Neural progenitor cell (in vitro differentiated cells): ENCODE measurements at regions not wholly inside any gene's neighbourhood (a gene's known extent, or its start where the extent isn't known, plus 50 kb on each side); places are given as distances from the start of the nearest gene placed in this dataset.

Experiments used
- DNase-seq: peaks from one replicate; pipeline ENCODE4 v3.0.0-alpha.2; 2016; ENCODE audit warnings: low spot score
- H2AFZ ChIP-seq: fragments of 200-600 bp; sonication (generic); replicated peaks from 2 replicates; pipeline ENCODE4 v1.6.1; 2016; ENCODE audit warnings: antibody characterized with exemption
- H3F3A ChIP-seq: fragments of 200-600 bp; sonication (generic); 2 replicates; pipeline ENCODE4 v1.6.1; 2016; ENCODE audit warnings: antibody characterized with exemption, low read depth
- H3K27ac ChIP-seq: fragments of 200-600 bp; sonication (generic); 2 replicates; pipeline ENCODE4 v1.5.1; 2016; ENCODE audit warnings: mild to moderate bottlenecking
- H3K27me3 ChIP-seq: fragments of 200-600 bp; sonication (generic); 2 replicates; pipeline ENCODE4 v1.6.1; 2016; ENCODE audit warnings: mild to moderate bottlenecking, moderate library complexity
- H3K36me3 ChIP-seq: fragments of 200-600 bp; sonication (generic); 2 replicates; pipeline ENCODE4 v1.5.1; 2016
- H3K4me1 ChIP-seq: fragments of 200-600 bp; sonication (generic); 2 replicates; pipeline ENCODE4 v1.6.1; 2016; ENCODE audit warnings: mixed run types
- H3K4me2 ChIP-seq: fragments of 200-600 bp; sonication (generic); 2 replicates; pipeline ENCODE4 v1.6.1; 2016
- H3K4me3 ChIP-seq: fragments of 200-600 bp; sonication (generic); 2 replicates; pipeline ENCODE4 v1.5.1; 2016
- H3K79me2 ChIP-seq: fragments of 200-600 bp; sonication (generic); 2 replicates; pipeline ENCODE4 v1.6.1; 2016; ENCODE audit warnings: low read depth
- H3K9ac ChIP-seq: fragments of 200-600 bp; sonication (generic); 2 replicates; pipeline ENCODE4 v1.6.1; 2016
- H3K9me3 ChIP-seq: fragments of 200-600 bp; sonication (generic); 2 replicates; pipeline ENCODE4 v1.5.1; 2016; ENCODE audit warnings: low read depth
- H4K20me1 ChIP-seq: fragments of 200-600 bp; sonication (generic); 2 replicates; pipeline ENCODE4 v1.6.1; 2016; ENCODE audit warnings: low read depth
- H3K27ac Mint-ChIP-seq: 3 replicates; pipeline ENCODE4 v1.8.0; 2021; ENCODE audit warnings: mixed read lengths
- H3K27me3 Mint-ChIP-seq: 2 replicates; pipeline ENCODE4 v1.8.0; 2022; ENCODE audit warnings: low read depth, mild to moderate bottlenecking, inconsistent platforms, moderate library complexity, mixed read lengths; ENCODE audit not compliant: insufficient read depth
- H3K36me3 Mint-ChIP-seq: 3 replicates; pipeline ENCODE4 v1.8.0; 2021; ENCODE audit warnings: mixed read lengths
- H3K4me1 Mint-ChIP-seq: 3 replicates; pipeline ENCODE4 v1.8.0; 2021; ENCODE audit warnings: mixed read lengths
- H3K4me3 Mint-ChIP-seq: 3 replicates; pipeline ENCODE4 v1.8.0; 2021; ENCODE audit warnings: mild to moderate bottlenecking, moderate library complexity, mixed read lengths
- H3K9me3 Mint-ChIP-seq: 3 replicates; pipeline ENCODE4 v1.8.0; 2020; ENCODE audit warnings: mixed read lengths
- EZH2 ChIP-seq: fragments of 200-600 bp; sonication (generic); IDR thresholded peaks from 2 replicates; pipeline ENCODE4 v1.6.1; 2017; ENCODE audit warnings: antibody characterized with exemption, mild to moderate bottlenecking, moderate library complexity
- EZH2phosphoT487 ChIP-seq: fragments of 200-600 bp; sonication (generic); IDR thresholded peaks from 2 replicates; pipeline ENCODE4 v1.6.1; 2017; ENCODE audit warnings: antibody characterized with exemption
- TF ChIP-seq, protein P1 (sequence below): fragments of 200-600 bp; sonication (generic); IDR thresholded peaks from 2 replicates; pipeline ENCODE4 v1.5.1; 2017; ENCODE audit warnings: antibody characterized with exemption, mild to moderate bottlenecking

DNA sequence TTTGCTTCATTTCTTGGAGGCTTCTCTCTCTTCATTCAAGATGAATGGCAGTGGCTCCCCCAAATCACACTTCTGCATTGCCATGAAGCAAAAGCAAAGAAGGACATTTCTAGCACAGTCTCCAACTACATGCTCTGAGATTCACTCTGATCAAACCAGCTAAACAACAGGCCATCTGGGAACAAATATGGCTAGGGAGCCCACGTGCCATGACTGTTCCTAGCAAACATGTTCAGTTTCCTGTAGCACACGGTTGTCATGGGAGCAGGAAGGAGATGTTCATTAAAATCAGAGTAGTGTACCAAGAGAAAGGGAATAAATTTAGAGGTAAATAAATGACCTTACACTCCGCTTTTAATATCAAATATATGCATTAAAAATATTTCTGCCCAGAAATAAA, 327.3 kb downstream of the GBE1 start:
- no peaks in the 10 kb centered on the region for H3K4me1 ChIP-seq
- no peaks in the 10 kb centered on the region for H3K79me2 ChIP-seq
- H3K27ac Mint-ChIP-seq = no peak overlapping the region
- no peaks in the 10 kb centered on the region for H3K27me3 ChIP-seq
- no peaks in the 10 kb centered on the region for H3F3A ChIP-seq
- H3K4me2 ChIP-seq = no peak overlapping the region
- no peaks in the 10 kb centered on the region for H4K20me1 ChIP-seq
- TF ChIP-seq EZH2phosphoT487 (no peak), EZH2 (no peak)
- TF ChIP-seq, protein P1, sequence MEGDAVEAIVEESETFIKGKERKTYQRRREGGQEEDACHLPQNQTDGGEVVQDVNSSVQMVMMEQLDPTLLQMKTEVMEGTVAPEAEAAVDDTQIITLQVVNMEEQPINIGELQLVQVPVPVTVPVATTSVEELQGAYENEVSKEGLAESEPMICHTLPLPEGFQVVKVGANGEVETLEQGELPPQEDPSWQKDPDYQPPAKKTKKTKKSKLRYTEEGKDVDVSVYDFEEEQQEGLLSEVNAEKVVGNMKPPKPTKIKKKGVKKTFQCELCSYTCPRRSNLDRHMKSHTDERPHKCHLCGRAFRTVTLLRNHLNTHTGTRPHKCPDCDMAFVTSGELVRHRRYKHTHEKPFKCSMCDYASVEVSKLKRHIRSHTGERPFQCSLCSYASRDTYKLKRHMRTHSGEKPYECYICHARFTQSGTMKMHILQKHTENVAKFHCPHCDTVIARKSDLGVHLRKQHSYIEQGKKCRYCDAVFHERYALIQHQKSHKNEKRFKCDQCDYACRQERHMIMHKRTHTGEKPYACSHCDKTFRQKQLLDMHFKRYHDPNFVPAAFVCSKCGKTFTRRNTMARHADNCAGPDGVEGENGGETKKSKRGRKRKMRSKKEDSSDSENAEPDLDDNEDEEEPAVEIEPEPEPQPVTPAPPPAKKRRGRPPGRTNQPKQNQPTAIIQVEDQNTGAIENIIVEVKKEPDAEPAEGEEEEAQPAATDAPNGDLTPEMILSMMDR = no peak
- no peaks in the 10 kb centered on the region for H3K9me3 ChIP-seq
- H3K4me1 Mint-ChIP-seq = no peaks in the 10 kb centered on the region
- H3K9ac ChIP-seq = no peak overlapping the region
- H2AFZ ChIP-seq = no peak overlapping the region
- DNase-seq = no peak
- H3K36me3 ChIP-seq = no peaks in the 10 kb centered on the region
- no peaks in the 10 kb centered on the region for H3K9me3 Mint-ChIP-seq
- no peak overlapping the region for H3K4me3 ChIP-seq
- H3K27me3 Mint-ChIP-seq = no peaks in the 10 kb centered on the region
- no peak overlapping the region for H3K27ac ChIP-seq
- no peaks in the 10 kb centered on the region for H3K36me3 Mint-ChIP-seq
- no peak overlapping the region for H3K4me3 Mint-ChIP-seq

DNA sequence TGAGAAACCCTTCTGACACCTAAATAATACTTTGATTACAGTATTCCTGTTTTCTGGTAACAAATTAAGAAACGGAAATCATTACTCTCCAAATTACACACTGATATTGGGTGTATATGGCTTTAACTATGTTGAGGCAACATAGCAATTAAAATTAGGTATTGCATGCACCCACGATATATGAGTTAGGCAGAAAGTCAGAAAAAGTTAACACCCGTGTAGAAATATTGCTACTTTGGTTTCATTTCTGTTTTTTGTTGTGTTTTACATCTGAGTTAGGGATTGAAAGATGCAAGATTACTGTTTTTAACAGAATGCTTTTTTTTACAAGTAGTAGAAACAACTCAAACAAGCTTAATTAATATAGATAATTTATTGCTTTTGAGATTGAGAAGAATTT, 327.8 kb downstream of the GBE1 start:
- Histone ChIP-seq H3K4me1 (no peaks in the 10 kb centered on the region), H3K79me2 (no peaks in the 10 kb centered on the region), H3K4me2 (no peak overlapping the region), H3K9me3 (no peaks in the 10 kb centered on the region), H3K36me3 (no peaks in the 10 kb centered on the region), H2AFZ (no peak overlapping the region), H3K27ac (no peak overlapping the region), H4K20me1 (no peaks in the 10 kb centered on the region), H3K27me3 (no peaks in the 10 kb centered on the region), H3K9ac (no peak overlapping the region), H3F3A (no peaks in the 10 kb centered on the region), H3K4me3 (no peak overlapping the region)
- Mint-ChIP-seq H3K9me3 (no peaks in the 10 kb centered on the region), H3K4me3 (no peak overlapping the region), H3K4me1 (no peaks in the 10 kb centered on the region), H3K27ac (no peak overlapping the region), H3K27me3 (no peaks in the 10 kb centered on the region), H3K36me3 (no peaks in the 10 kb centered on the region)
- TF ChIP-seq EZH2 (no peak), EZH2phosphoT487 (no peak)
- TF ChIP-seq, protein P1 = no peak
- DNase-seq = no peak

DNA sequence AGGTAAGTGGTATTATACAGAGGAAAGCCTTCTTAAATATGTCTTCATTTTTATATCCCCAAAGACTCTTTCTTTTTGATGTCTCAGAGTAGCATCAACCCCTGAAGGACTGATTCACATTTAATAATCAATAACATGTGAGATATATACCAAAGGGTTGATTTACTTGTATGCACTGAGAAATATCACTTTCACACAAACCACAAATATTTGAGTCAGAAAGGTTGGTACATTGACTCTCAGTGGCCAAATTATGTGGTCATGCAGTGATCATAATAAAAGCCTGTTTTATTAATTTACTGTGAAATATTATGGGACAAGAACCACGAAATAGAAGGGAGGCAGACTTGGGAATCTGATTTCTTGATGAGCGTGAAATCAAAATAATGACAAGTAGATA, 329.0 kb downstream of the GBE1 start:
- H4K20me1 ChIP-seq = no peaks in the 10 kb centered on the region
- H3K36me3 ChIP-seq = no peaks in the 10 kb centered on the region
- H3K4me2 ChIP-seq = no peak overlapping the region
- no peaks in the 10 kb centered on the region for H3F3A ChIP-seq
- no peaks in the 10 kb centered on the region for H3K9me3 ChIP-seq
- H2AFZ ChIP-seq = no peak overlapping the region
- TF ChIP-seq, protein P1 = no peak
- no peak for TF ChIP-seq EZH2phosphoT487
- TF ChIP-seq EZH2 = no peak
- no peak overlapping the region for H3K4me3 ChIP-seq
- no peak for DNase-seq
- H3K4me3 Mint-ChIP-seq = no peak overlapping the region
- H3K36me3 Mint-ChIP-seq = no peaks in the 10 kb centered on the region
- no peaks in the 10 kb centered on the region for H3K79me2 ChIP-seq
- no peaks in the 10 kb centered on the region for H3K9me3 Mint-ChIP-seq
- H3K4me1 ChIP-seq = peaks cover 5% of the 10 kb centered on the region
- H3K27ac Mint-ChIP-seq = no peak overlapping the region
- no peak overlapping the region for H3K27ac ChIP-seq
- no peak overlapping the region for H3K9ac ChIP-seq
- H3K4me1 Mint-ChIP-seq = no peaks in the 10 kb centered on the region
- H3K27me3 ChIP-seq = no peaks in the 10 kb centered on the region
- H3K27me3 Mint-ChIP-seq = no peaks in the 10 kb centered on the region
